Erythroblast (primary cell): ENCODE measurements at regions not wholly inside any gene's neighbourhood (a gene's known extent, or its start where the extent isn't known, plus 50 kb on each side); places are given as distances from the start of the nearest gene placed in this dataset.

ENCODE experiments used
- GATA1 ChIP-seq: IDR thresholded peaks from 2 replicates; pipeline ENCODE4 v1.6.1; 2011; ENCODE audit warnings: low read depth, mild to moderate bottlenecking, control low read depth, low read length, moderate library complexity
- POLR2A ChIP-seq: IDR thresholded peaks from 2 replicates; pipeline ENCODE4 v1.6.1; 2011; ENCODE audit warnings: mild to moderate bottlenecking, low read length

DNA sequence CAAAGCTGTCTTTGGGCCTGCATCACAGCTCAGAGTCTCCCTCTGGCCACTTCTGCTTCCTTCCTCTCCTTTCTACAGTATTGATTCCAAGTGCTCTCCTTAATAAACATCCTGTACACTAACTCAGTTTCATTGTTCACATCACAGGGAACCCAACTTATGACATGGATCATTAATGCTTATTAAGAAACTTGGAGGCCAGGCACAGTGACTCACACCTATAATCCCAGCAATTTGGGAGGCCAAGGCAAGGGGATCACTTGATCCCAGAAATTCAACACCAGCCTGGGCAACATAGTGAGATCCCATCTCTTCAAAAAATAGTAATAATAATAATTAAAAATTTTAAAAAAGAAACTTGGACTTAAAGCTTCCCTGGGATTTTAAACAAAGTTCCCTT lies 89.2 kb upstream of the EFHC2 start:
- TF ChIP-seq POLR2A (no peak), GATA1 (no peak)
